Astrocyte (in vitro differentiated cells and primary cell): ENCODE measurements at regions not wholly inside any gene's neighbourhood (a gene's known extent, or its start where the extent isn't known, plus 50 kb on each side); places are given as distances from the start of the nearest gene placed in this dataset.

Experiments
- DNase-seq: peaks from one replicate; pipeline ENCODE4 v3.0.0-alpha.2; 2010; ENCODE audit warnings: low read depth
- FAIRE-seq: peaks from 2 replicates; lab custom pipeline; 2011; peaks lifted over from hg19 to GRCh38; lab: Jason Lieb, UNC
- H2AFZ ChIP-seq: 2 replicates; pipeline ENCODE4 v1.6.0; 2012; ENCODE audit warnings: low read depth, low read length, inconsistent platforms
- H3K27ac ChIP-seq: 2 replicates; pipeline ENCODE4 v1.5.1; 2011; ENCODE audit warnings: low read depth, low read length, inconsistent platforms
- H3K27me3 ChIP-seq: 2 replicates; pipeline ENCODE4 v1.6.0; 2011; ENCODE audit warnings: low read length, inconsistent platforms; ENCODE audit not compliant: insufficient read depth
- H3K36me3 ChIP-seq: 2 replicates; pipeline ENCODE4 v1.5.1; 2011; ENCODE audit warnings: low read length, inconsistent platforms; ENCODE audit not compliant: insufficient read depth
- H3K4me1 ChIP-seq: 2 replicates; pipeline ENCODE4 v1.5.1; 2011; ENCODE audit warnings: low read length, inconsistent platforms; ENCODE audit not compliant: insufficient read depth
- H3K4me2 ChIP-seq: 2 replicates; pipeline ENCODE4 v1.6.0; 2012; ENCODE audit warnings: low read length, inconsistent platforms
- H3K4me3 ChIP-seq: 2 replicates; pipeline ENCODE4 v1.5.1; 2011; ENCODE audit warnings: low read depth, mild to moderate bottlenecking, low read length, inconsistent platforms; ENCODE audit not compliant: insufficient read depth
- H3K79me2 ChIP-seq: 2 replicates; pipeline ENCODE4 v1.6.0; 2012; ENCODE audit warnings: mild to moderate bottlenecking, low read length, inconsistent platforms; ENCODE audit not compliant: insufficient read depth
- H3K9ac ChIP-seq: 2 replicates; pipeline ENCODE4 v1.6.0; 2012; ENCODE audit warnings: mild to moderate bottlenecking, low read length, inconsistent platforms
- H3K9me3 ChIP-seq: 2 replicates; pipeline ENCODE4 v1.5.1; 2012; ENCODE audit warnings: low read depth, mild to moderate bottlenecking, low read length, inconsistent platforms; ENCODE audit not compliant: insufficient read depth
- H4K20me1 ChIP-seq: 2 replicates; pipeline ENCODE4 v1.6.0; 2012; ENCODE audit warnings: low read length, inconsistent platforms; ENCODE audit not compliant: insufficient read depth
- H3K27ac Mint-ChIP-seq: one replicate; pipeline ENCODE4 v1.8.0; 2021; ENCODE audit warnings: mild to moderate bottlenecking, mixed read lengths; ENCODE audit not compliant: unreplicated experiment
- H3K27me3 Mint-ChIP-seq: one replicate; pipeline ENCODE4 v1.8.0; 2021; ENCODE audit warnings: low read depth, mixed read lengths; ENCODE audit not compliant: unreplicated experiment
- H3K36me3 Mint-ChIP-seq: one replicate; pipeline ENCODE4 v1.8.0; 2021; ENCODE audit warnings: low read depth, mixed read lengths; ENCODE audit not compliant: unreplicated experiment
- H3K4me1 Mint-ChIP-seq: one replicate; pipeline ENCODE4 v1.8.0; 2021; ENCODE audit warnings: low read depth, mixed read lengths; ENCODE audit not compliant: unreplicated experiment
- H3K4me3 Mint-ChIP-seq: one replicate; pipeline ENCODE4 v1.8.0; 2021; ENCODE audit warnings: mild to moderate bottlenecking, moderate library complexity, mixed read lengths; ENCODE audit not compliant: unreplicated experiment
- H3K9me3 Mint-ChIP-seq: one replicate; pipeline ENCODE4 v1.8.0; 2021; ENCODE audit warnings: mild to moderate bottlenecking, mixed read lengths; ENCODE audit not compliant: unreplicated experiment
- CTCF ChIP-seq: IDR thresholded peaks from 2 replicates; pipeline ENCODE4 v1.5.1; 2011; ENCODE audit warnings: low read depth, mild to moderate bottlenecking, inconsistent platforms, low read length, moderate library complexity; ENCODE audit not compliant: insufficient read depth
- EZH2 ChIP-seq: IDR thresholded peaks from 2 replicates; pipeline ENCODE4 v1.6.1; 2012; ENCODE audit warnings: mild to moderate bottlenecking, low read length, inconsistent platforms; ENCODE audit not compliant: insufficient read depth

- DNase-seq (no peak), FAIRE-seq (no peak)
- Mint-ChIP-seq H3K4me1 (no peaks in the 10 kb centered on the region), H3K9me3 (no peaks in the 10 kb centered on the region), H3K27ac (no peak overlapping the region), H3K27me3 (no peaks in the 10 kb centered on the region), H3K4me3 (no peak overlapping the region), H3K36me3 (no peaks in the 10 kb centered on the region)
- no peaks in the 10 kb centered on the region for H4K20me1 ChIP-seq
- no peak overlapping the region for H3K9ac ChIP-seq
- no peaks in the 10 kb centered on the region for H3K9me3 ChIP-seq
- no peak overlapping the region for H3K4me2 ChIP-seq
- H3K36me3 ChIP-seq = no peaks in the 10 kb centered on the region
- no peak overlapping the region for H3K4me3 ChIP-seq
- H2AFZ ChIP-seq = no peak overlapping the region
- no peaks in the 10 kb centered on the region for H3K27me3 ChIP-seq
- no peaks in the 10 kb centered on the region for H3K4me1 ChIP-seq
- no peak overlapping the region for H3K27ac ChIP-seq
- TF ChIP-seq CTCF = no peak
- no peak for TF ChIP-seq EZH2
- H3K79me2 ChIP-seq = no peaks in the 10 kb centered on the region
These were observed 841.4 kb downstream of the JRKL start for GRCh38 chr11:97231231-97231630.

- no peak for TF ChIP-seq EZH2
- TF ChIP-seq CTCF = no peak
- no peaks in the 10 kb centered on the region for H3K36me3 Mint-ChIP-seq
- no peak overlapping the region for H3K4me3 Mint-ChIP-seq
- no peak overlapping the region for H3K27ac ChIP-seq
- no peak for DNase-seq
- H3K27me3 Mint-ChIP-seq = no peaks in the 10 kb centered on the region
- no peak overlapping the region for H3K9ac ChIP-seq
- no peak overlapping the region for H3K4me3 ChIP-seq
- no peak overlapping the region for H3K27ac Mint-ChIP-seq
- H2AFZ ChIP-seq = no peak overlapping the region
- FAIRE-seq = no peak
- no peaks in the 10 kb centered on the region for H4K20me1 ChIP-seq
- no peaks in the 10 kb centered on the region for H3K4me1 ChIP-seq
- H3K4me1 Mint-ChIP-seq = no peaks in the 10 kb centered on the region
- H3K9me3 ChIP-seq = no peaks in the 10 kb centered on the region
- no peaks in the 10 kb centered on the region for H3K27me3 ChIP-seq
- no peaks in the 10 kb centered on the region for H3K9me3 Mint-ChIP-seq
- no peaks in the 10 kb centered on the region for H3K36me3 ChIP-seq
- H3K79me2 ChIP-seq = no peaks in the 10 kb centered on the region
- no peak overlapping the region for H3K4me2 ChIP-seq
These were observed 844.2 kb downstream of the JRKL start for GRCh38 chr11:97234016-97234415.

- Mint-ChIP-seq H3K4me3 (no peak overlapping the region), H3K27me3 (no peaks in the 10 kb centered on the region), H3K4me1 (no peaks in the 10 kb centered on the region), H3K9me3 (no peaks in the 10 kb centered on the region), H3K36me3 (no peaks in the 10 kb centered on the region), H3K27ac (no peak overlapping the region)
- H3K4me3 ChIP-seq = no peak overlapping the region
- no peaks in the 10 kb centered on the region for H3K36me3 ChIP-seq
- DNase-seq = no peak
- no peak overlapping the region for H3K4me2 ChIP-seq
- no peaks in the 10 kb centered on the region for H3K4me1 ChIP-seq
- no peak overlapping the region for H3K27ac ChIP-seq
- TF ChIP-seq CTCF = no peak
- TF ChIP-seq EZH2 = no peak
- no peak overlapping the region for H3K9ac ChIP-seq
- no peaks in the 10 kb centered on the region for H3K9me3 ChIP-seq
- no peaks in the 10 kb centered on the region for H3K79me2 ChIP-seq
- H2AFZ ChIP-seq = no peak overlapping the region
- no peak for FAIRE-seq
- H4K20me1 ChIP-seq = no peaks in the 10 kb centered on the region
- no peaks in the 10 kb centered on the region for H3K27me3 ChIP-seq
These were observed 847.3 kb downstream of the JRKL start for GRCh38 chr11:97237151-97237550.
